ENCODE measurements at regions not wholly inside any gene's neighbourhood (a gene's known extent, or its start where the extent isn't known, plus 50 kb on each side); places are given as distances from the start of the nearest gene placed in this dataset.
A peak's percentile ranks its signal among the peaks of the same experiment; 100 is the strongest.
"Not testable (repeated sequence)": the region's sequence is repeated elsewhere in the genome, so short reads cannot be mapped to it uniquely, and the experiment has no call there.

GRCh38 chr14:99036611-99037293, 235.2 kb downstream of the BCL11B start:
- DNase-seq, result peak in 1 of 2 donors; percentile 44

GRCh38 chr14:99037326-99037725, 234.7 kb downstream of the BCL11B start:
- DNase-seq, result not testable (repeated sequence)

- no peak for DNase-seq
Observed at GRCh38 chr14:99037777-99038430, 234.1 kb downstream of the BCL11B start.

- peak in 1 of 2 donors; percentile 11 for DNase-seq
Observed at GRCh38 chr14:99038431-99038820, 233.6 kb downstream of the BCL11B start.

GRCh38 chr14:99039331-99040041, 232.5 kb downstream of the BCL11B start:
- DNase-seq, result no peak

GRCh38 chr14:99040052-99040451, 231.9 kb downstream of the BCL11B start:
- DNase-seq, result no peak

GRCh38 chr14:99040711-99041110, 231.3 kb downstream of the BCL11B start:
- no peak for DNase-seq

- no peak for DNase-seq
Observed at GRCh38 chr14:99041141-99041819, 230.7 kb downstream of the BCL11B start.

- no peak for DNase-seq
Observed at GRCh38 chr14:99041820-99042174, 230.2 kb downstream of the BCL11B start.

GRCh38 chr14:99042381-99043266, 229.4 kb downstream of the BCL11B start:
- no peak for DNase-seq

- DNase-seq, result no peak
Observed at GRCh38 chr14:99043267-99043615, 228.8 kb downstream of the BCL11B start.

- no peak for DNase-seq
Observed at GRCh38 chr14:99043756-99044155, 228.2 kb downstream of the BCL11B start.

GRCh38 chr14:99047441-99048031, 224.5 kb downstream of the BCL11B start:
- no peak for DNase-seq

- DNase-seq, result no peak
Observed at GRCh38 chr14:99050309-99050708, 221.7 kb downstream of the BCL11B start.

GRCh38 chr14:99052467-99052866, 219.5 kb downstream of the BCL11B start:
- no peak for DNase-seq

GRCh38 chr14:99055019-99055418, 217.0 kb downstream of the BCL11B start:
- DNase-seq, result no peak

GRCh38 chr14:99055816-99056215, 216.2 kb downstream of the BCL11B start:
- peak; percentile 32 to 64 for DNase-seq

- no peak for DNase-seq
Observed at GRCh38 chr14:99057576-99058083, 214.4 kb downstream of the BCL11B start.

- DNase-seq, result no peak
Observed at GRCh38 chr14:99058542-99058941, 213.5 kb downstream of the BCL11B start.

- DNase-seq, result no peak
Observed at GRCh38 chr14:99062216-99062615, 209.8 kb downstream of the BCL11B start.

- no peak for DNase-seq
Observed at GRCh38 chr14:99062772-99063418, 209.1 kb downstream of the BCL11B start.
